GM23248 (cell line): ENCODE measurements at regions not wholly inside any gene's neighbourhood (a gene's known extent, or its start where the extent isn't known, plus 50 kb on each side); places are given as distances from the start of the nearest gene placed in this dataset.

Experiments
- EZH2 ChIP-seq: fragments of 200-600 bp; sonication (generic); IDR thresholded peaks from 2 replicates; pipeline ENCODE4 v1.6.1; 2018; ENCODE audit warnings: antibody characterized with exemption, mild to moderate bottlenecking; ENCODE audit not compliant: insufficient read depth, poor library complexity, severe bottlenecking
- EZH2phosphoT487 ChIP-seq: fragments of 200-600 bp; sonication (generic); IDR thresholded peaks from 2 replicates; pipeline ENCODE4 v1.6.1; 2018; ENCODE audit warnings: antibody characterized with exemption, moderate library complexity, mild to moderate bottlenecking, low read depth; ENCODE audit not compliant: insufficient read depth

DNA sequence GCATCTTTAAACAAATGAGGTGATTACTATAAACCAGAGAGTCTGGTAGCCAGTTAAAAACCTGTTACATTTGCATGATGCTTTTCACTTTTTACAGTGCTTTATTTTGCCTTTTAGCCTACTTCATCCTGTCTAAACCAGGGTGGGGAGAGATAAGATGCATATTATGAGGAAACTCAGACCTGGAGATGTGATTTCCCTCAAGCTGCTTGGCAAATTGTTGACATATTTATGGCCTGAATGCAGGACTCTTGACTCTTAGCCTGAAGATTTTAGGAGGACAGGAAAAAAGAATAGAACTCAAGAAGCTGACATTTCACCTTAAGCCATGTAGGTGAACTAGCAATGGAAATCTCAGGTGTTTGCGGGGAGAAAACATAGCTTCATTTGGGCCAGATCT is 202.8 kb downstream of the NMUR2 start:
- TF ChIP-seq EZH2 (no peak), EZH2phosphoT487 (no peak)
